Vagina (tissue), 2 donors: ENCODE measurements at regions not wholly inside any gene's neighbourhood (a gene's known extent, or its start where the extent isn't known, plus 50 kb on each side); places are given as distances from the start of the nearest gene placed in this dataset.

Experiments
- POLR2A ChIP-seq, 2 donors: fragments of 450-650 bp; IDR thresholded peaks; one replicate each; pipeline ENCODE4 v1.6.1; 2017; ENCODE audit warnings: antibody characterized with exemption in 2 of 2, mild to moderate bottlenecking in 2 of 2, moderate library complexity in 2 of 2
- POLR2AphosphoS5 ChIP-seq, 2 donors: sonication (generic); formaldehyde crosslinking; IDR thresholded peaks; one replicate each; pipeline ENCODE4 v1.9.0; 2017; ENCODE audit warnings: antibody characterized with exemption in 2 of 2, mild to moderate bottlenecking in 2 of 2, low read depth in 1 of 2; ENCODE audit not compliant: insufficient read depth in 1 of 2
- TF ChIP-seq, protein P1 (sequence below), 3 experiments: fragments of 450-650 bp in 2 of 3; fragments of 200-600 bp in 1 of 3; sonication (generic) in 1 of 3; IDR thresholded peaks; one replicate each; pipeline ENCODE4 v1.5.1; 2017 to 2019; ENCODE audit warnings: antibody characterized with exemption in 3 of 3, mild to moderate bottlenecking in 2 of 3, moderate library complexity in 2 of 3

DNA sequence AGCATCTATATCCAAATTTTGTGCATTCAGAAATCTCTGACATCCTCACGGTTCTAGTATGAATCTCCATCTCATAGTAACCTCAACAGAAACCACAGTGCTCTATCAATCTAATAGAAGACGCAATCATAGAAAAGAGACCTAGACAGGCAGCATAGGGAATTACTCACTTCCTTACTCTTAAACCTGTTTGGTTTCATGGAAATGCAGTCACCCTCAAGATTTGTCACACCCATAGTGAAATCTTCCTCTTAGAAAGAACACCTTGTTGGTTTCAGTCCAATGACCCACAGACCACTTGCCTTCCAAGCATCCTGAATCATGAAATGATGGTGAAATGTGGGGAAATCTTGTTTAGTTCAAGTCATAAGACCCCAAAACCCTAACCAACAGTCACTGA is 166.1 kb upstream of the PRDM1 start:
- TF ChIP-seq, protein P1, sequence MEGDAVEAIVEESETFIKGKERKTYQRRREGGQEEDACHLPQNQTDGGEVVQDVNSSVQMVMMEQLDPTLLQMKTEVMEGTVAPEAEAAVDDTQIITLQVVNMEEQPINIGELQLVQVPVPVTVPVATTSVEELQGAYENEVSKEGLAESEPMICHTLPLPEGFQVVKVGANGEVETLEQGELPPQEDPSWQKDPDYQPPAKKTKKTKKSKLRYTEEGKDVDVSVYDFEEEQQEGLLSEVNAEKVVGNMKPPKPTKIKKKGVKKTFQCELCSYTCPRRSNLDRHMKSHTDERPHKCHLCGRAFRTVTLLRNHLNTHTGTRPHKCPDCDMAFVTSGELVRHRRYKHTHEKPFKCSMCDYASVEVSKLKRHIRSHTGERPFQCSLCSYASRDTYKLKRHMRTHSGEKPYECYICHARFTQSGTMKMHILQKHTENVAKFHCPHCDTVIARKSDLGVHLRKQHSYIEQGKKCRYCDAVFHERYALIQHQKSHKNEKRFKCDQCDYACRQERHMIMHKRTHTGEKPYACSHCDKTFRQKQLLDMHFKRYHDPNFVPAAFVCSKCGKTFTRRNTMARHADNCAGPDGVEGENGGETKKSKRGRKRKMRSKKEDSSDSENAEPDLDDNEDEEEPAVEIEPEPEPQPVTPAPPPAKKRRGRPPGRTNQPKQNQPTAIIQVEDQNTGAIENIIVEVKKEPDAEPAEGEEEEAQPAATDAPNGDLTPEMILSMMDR (IDR thresholded peaks at IDR 0.05) = no peak
- no peak for TF ChIP-seq POLR2A (IDR thresholded peaks at IDR 0.05)
- no peak for TF ChIP-seq POLR2AphosphoS5 (IDR thresholded peaks at IDR 0.05; ENCODE audit: insufficient read depth in 1 of 2, low read depth in 1 of 2)
